Activated naive CD8-positive, alpha-beta T cell treated with anti-CD3 and anti-CD28 coated beads for 36 hours (primary cell): ENCODE measurements at regions not wholly inside any gene's neighbourhood (a gene's known extent, or its start where the extent isn't known, plus 50 kb on each side); places are given as distances from the start of the nearest gene placed in this dataset.

Source experiments
- DNase-seq: peaks from one replicate; pipeline ENCODE4 v3.0.0; 2021
- H3K27ac Mint-ChIP-seq: one replicate; pipeline ENCODE4 v1.8.0; 2022; ENCODE audit warnings: mild to moderate bottlenecking, moderate library complexity, mixed read lengths
- H3K27me3 Mint-ChIP-seq: one replicate; pipeline ENCODE4 v1.8.0; 2022; ENCODE audit warnings: mild to moderate bottlenecking, mixed read lengths
- H3K36me3 Mint-ChIP-seq: one replicate; pipeline ENCODE4 v1.8.0; 2021; ENCODE audit warnings: mild to moderate bottlenecking, mixed read lengths
- H3K4me1 Mint-ChIP-seq: one replicate; pipeline ENCODE4 v1.8.0; 2021; ENCODE audit warnings: mixed read lengths
- H3K4me3 Mint-ChIP-seq: one replicate; pipeline ENCODE4 v1.8.0; 2022; ENCODE audit warnings: mild to moderate bottlenecking, moderate library complexity, mixed read lengths
- H3K9me3 Mint-ChIP-seq: one replicate; pipeline ENCODE4 v1.8.0; 2022; ENCODE audit warnings: mixed read lengths

DNA sequence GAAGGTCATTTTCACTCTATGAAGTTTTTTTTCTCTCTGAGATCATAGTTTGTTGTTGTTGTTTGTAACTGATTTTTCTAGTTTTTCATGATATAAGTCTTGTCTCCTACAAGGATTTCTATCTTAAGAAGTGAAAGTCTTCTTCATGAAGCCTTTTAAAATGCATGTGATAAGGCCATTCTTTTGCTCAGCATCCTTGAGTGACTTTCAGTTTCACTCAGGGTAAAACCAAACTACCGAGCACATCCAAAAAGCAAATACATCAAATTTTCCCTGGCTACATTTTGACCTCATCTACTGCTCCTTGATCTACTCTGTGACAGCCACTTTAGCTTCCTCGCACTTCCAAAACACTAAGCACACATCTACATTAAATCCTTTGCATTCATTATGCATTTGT is 580.7 kb downstream of the KCTD8 start:
- Mint-ChIP-seq H3K4me1 (no peaks in the 10 kb centered on the region), H3K9me3 (peaks cover 11% of the 10 kb centered on the region), H3K27ac (no peak overlapping the region), H3K4me3 (no peak overlapping the region), H3K36me3 (no peaks in the 10 kb centered on the region), H3K27me3 (no peaks in the 10 kb centered on the region)
- DNase-seq = no peak

DNA sequence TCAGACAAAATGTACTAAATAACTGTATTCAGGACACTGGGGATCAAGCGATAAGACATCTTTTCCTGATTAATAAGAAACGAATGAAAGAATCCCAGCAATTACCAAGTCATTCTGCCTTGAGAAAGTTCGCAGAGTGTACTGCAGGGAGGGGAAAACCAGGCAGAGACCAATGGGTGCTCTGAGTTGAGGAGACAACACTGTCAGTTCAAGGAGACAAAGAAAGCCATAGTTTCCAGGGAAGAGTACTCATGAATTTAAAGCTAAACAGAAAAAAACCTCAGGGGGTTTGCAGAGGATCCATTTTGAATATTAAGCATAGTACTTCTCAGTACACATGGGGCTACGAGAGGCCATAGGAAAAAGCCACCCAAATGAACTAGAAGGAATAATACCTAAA is 573.0 kb downstream of the KCTD8 start:
- H3K9me3 Mint-ChIP-seq = peaks cover 11% of the 10 kb centered on the region
- no peaks in the 10 kb centered on the region for H3K4me1 Mint-ChIP-seq
- no peaks in the 10 kb centered on the region for H3K36me3 Mint-ChIP-seq
- no peaks in the 10 kb centered on the region for H3K27me3 Mint-ChIP-seq
- no peak for DNase-seq
- no peak overlapping the region for H3K27ac Mint-ChIP-seq
- H3K4me3 Mint-ChIP-seq = no peak overlapping the region

DNA sequence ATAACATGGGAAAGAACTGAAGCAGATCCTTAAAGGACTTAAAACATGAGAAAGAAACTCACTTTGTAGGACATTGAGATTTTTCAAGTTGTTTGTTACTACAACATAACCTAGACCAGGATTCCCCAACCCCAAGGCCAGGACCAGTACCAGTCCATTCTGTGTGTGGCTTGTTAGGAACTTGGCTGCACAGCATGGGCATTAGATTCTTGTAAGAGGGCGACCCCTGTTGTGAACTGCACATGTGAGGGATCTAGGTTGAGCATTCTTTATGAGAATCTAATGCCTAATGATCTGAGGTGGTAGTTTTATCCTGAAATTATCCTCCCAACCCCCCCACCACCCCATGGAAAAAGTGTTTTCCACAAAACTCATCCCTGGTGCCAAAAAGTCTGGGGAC is 566.1 kb downstream of the KCTD8 start:
- Mint-ChIP-seq H3K27ac (no peak overlapping the region), H3K36me3 (no peaks in the 10 kb centered on the region), H3K4me3 (no peak overlapping the region), H3K4me1 (no peaks in the 10 kb centered on the region), H3K27me3 (no peaks in the 10 kb centered on the region), H3K9me3 (peaks cover 3% of the 10 kb centered on the region)
- DNase-seq = no peak

DNA sequence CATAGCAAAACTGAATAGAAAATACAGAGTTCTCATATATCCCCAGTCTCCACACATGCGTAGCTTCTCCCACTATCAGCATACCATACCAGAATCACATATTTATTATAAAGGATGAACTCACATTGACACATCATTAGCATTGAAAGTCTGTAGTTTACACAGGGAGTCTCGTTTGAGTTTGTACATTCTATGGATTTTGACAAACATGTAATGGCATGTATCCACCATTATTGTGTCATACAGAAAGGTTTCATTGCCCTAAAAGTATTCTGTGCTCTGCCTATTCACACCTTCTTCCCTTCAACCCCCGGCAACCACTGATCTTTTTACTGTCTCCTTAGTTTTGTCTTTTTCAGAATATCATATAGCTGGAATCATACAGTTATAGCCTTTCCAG is 562.4 kb downstream of the KCTD8 start:
- Mint-ChIP-seq H3K36me3 (no peaks in the 10 kb centered on the region), H3K27ac (no peak overlapping the region), H3K4me3 (no peak overlapping the region), H3K27me3 (no peaks in the 10 kb centered on the region), H3K9me3 (no peaks in the 10 kb centered on the region), H3K4me1 (no peaks in the 10 kb centered on the region)
- DNase-seq = no peak

GRCh38 chr4:43898836-43899235 is 549.8 kb downstream of the KCTD8 start:
- no peaks in the 10 kb centered on the region for H3K36me3 Mint-ChIP-seq
- no peak overlapping the region for H3K27ac Mint-ChIP-seq

DNA sequence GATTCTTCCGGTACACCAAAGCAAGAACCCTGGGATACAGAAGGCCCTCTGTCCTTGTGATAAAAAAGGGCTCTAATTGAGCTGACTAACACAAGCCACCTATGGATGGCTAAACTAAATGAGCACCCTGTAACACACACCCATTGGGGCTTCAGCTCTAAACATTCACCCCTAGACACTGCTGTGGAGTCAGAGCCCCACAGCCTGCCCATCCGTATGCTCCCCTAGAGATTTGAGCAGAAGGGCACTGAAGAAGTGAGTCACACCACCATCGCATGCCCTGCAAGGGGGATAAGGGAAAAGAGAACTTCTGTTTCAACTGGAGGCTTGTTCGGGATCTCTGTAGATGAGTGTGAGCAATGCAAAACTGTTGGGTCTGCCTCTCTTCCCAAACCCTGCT is 545.2 kb downstream of the KCTD8 start:
- DNase-seq = no peak
- H3K4me3 Mint-ChIP-seq = no peak overlapping the region
- no peak overlapping the region for H3K27ac Mint-ChIP-seq
- H3K27me3 Mint-ChIP-seq = no peaks in the 10 kb centered on the region
- no peaks in the 10 kb centered on the region for H3K36me3 Mint-ChIP-seq
- H3K9me3 Mint-ChIP-seq = peaks cover 1% of the 10 kb centered on the region
- no peaks in the 10 kb centered on the region for H3K4me1 Mint-ChIP-seq

More at GRCh38 chr4:43898836-43899235, 549.8 kb downstream of the KCTD8 start:
- Mint-ChIP-seq H3K4me3 (no peak overlapping the region), H3K4me1 (no peaks in the 10 kb centered on the region), H3K27me3 (no peaks in the 10 kb centered on the region), H3K9me3 (peaks cover 5% of the 10 kb centered on the region)
- no peak for DNase-seq

- DNase-seq = no peak
- H3K36me3 Mint-ChIP-seq = no peaks in the 10 kb centered on the region
- no peak overlapping the region for H3K27ac Mint-ChIP-seq
- H3K4me1 Mint-ChIP-seq = no peaks in the 10 kb centered on the region
- H3K9me3 Mint-ChIP-seq = peaks cover 19% of the 10 kb centered on the region
- no peaks in the 10 kb centered on the region for H3K27me3 Mint-ChIP-seq
- H3K4me3 Mint-ChIP-seq = no peak overlapping the region
Measured at GRCh38 chr4:43918377-43918776, 530.2 kb downstream of the KCTD8 start.

DNA sequence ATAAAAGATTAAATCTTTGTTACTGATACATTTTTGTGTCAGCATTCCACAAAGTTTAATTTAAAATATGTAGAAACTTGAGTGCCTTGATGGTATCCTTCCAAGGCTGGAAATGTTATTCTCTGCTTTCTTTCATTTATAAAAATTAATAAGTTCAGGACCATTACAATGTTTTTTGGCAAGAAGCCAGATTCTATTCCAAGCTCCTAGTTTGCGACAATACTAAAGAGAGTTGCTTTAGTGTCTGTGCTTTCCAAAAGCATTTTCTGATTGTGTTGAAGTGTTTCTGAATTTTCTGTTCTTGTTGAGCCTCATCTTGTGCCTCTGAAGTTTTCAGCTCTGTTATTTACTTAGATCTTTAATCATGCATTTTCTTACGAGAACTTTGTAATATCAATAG is 516.2 kb downstream of the KCTD8 start:
- Mint-ChIP-seq H3K4me3 (no peak overlapping the region), H3K36me3 (no peaks in the 10 kb centered on the region), H3K27me3 (no peaks in the 10 kb centered on the region), H3K27ac (no peak overlapping the region), H3K4me1 (no peaks in the 10 kb centered on the region), H3K9me3 (peaks cover 4% of the 10 kb centered on the region)
- DNase-seq = no peak

DNA sequence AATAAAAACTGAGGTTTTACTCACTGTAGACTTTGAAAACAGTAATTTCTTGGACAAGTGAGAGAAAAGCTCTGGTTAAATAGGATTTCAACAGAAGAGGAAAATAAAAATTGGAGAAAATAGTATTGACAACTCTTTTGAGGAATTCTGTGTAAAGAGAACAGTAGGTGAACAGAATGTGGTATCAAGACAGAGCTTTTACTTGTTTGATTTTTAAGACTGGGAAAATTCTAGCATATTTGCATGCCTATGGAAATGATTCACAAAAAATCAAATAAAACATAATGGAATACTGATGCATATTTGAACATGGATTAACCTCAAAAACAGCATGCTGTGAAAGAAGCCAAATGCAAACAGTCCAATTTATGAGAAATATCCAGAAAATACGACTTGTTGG is 504.6 kb downstream of the KCTD8 start:
- H3K27me3 Mint-ChIP-seq = no peaks in the 10 kb centered on the region
- H3K4me1 Mint-ChIP-seq = no peaks in the 10 kb centered on the region
- peaks cover 7% of the 10 kb centered on the region for H3K9me3 Mint-ChIP-seq
- H3K36me3 Mint-ChIP-seq = no peaks in the 10 kb centered on the region
- H3K27ac Mint-ChIP-seq = no peak overlapping the region
- no peak overlapping the region for H3K4me3 Mint-ChIP-seq
- DNase-seq = no peak

GRCh38 chr4:43959976-43960375 is 488.6 kb downstream of the KCTD8 start:
- Mint-ChIP-seq H3K27ac (no peak overlapping the region), H3K27me3 (no peaks in the 10 kb centered on the region), H3K4me1 (no peaks in the 10 kb centered on the region), H3K9me3 (peaks cover 2% of the 10 kb centered on the region), H3K36me3 (no peaks in the 10 kb centered on the region), H3K4me3 (no peak overlapping the region)
- no peak for DNase-seq

- H3K36me3 Mint-ChIP-seq = no peaks in the 10 kb centered on the region
- DNase-seq = no peak
- no peak overlapping the region for H3K4me3 Mint-ChIP-seq
- peaks cover 1% of the 10 kb centered on the region for H3K9me3 Mint-ChIP-seq
- no peaks in the 10 kb centered on the region for H3K4me1 Mint-ChIP-seq
- H3K27ac Mint-ChIP-seq = no peak overlapping the region
- H3K27me3 Mint-ChIP-seq = no peaks in the 10 kb centered on the region
Measured at GRCh38 chr4:43968011-43968410, 480.6 kb downstream of the KCTD8 start.

DNA sequence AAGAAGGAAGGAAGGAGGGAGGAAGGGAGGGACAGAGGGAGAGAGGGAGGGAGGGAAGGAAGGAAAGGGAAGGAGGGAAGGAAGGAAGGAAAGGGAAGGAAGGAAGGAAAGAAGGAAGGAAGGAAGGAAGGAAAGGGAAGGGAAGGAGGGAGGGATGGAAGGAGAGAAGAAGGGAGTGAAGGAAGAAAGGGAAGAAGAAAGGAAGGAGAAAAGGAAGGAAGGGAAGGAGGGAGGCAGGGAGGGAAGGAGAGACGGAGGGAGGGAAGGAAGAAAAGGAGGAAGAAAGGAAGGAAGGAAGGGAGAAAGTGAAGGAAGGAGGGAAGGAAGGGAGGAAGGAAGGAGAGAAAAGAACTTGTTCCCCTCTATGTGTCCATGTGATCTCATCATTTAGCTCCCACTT is 465.0 kb downstream of the KCTD8 start:
- no peaks in the 10 kb centered on the region for H3K27me3 Mint-ChIP-seq
- no peaks in the 10 kb centered on the region for H3K4me1 Mint-ChIP-seq
- H3K4me3 Mint-ChIP-seq = no peak overlapping the region
- H3K36me3 Mint-ChIP-seq = no peaks in the 10 kb centered on the region
- no peaks in the 10 kb centered on the region for H3K9me3 Mint-ChIP-seq
- DNase-seq = no peak
- H3K27ac Mint-ChIP-seq = no peak overlapping the region

- Mint-ChIP-seq H3K4me1 (no peaks in the 10 kb centered on the region), H3K27ac (no peak overlapping the region), H3K27me3 (no peaks in the 10 kb centered on the region), H3K4me3 (no peak overlapping the region), H3K36me3 (no peaks in the 10 kb centered on the region), H3K9me3 (no peaks in the 10 kb centered on the region)
- DNase-seq = no peak
Measured at GRCh38 chr4:43987331-43987944, 461.2 kb downstream of the KCTD8 start.

GRCh38 chr4:43990551-43990950 is 458.1 kb downstream of the KCTD8 start:
- H3K9me3 Mint-ChIP-seq = no peaks in the 10 kb centered on the region

GRCh38 chr4:43990963-43991362 is 457.6 kb downstream of the KCTD8 start:
- no peak overlapping the region for H3K4me3 Mint-ChIP-seq
- no peaks in the 10 kb centered on the region for H3K9me3 Mint-ChIP-seq
- no peaks in the 10 kb centered on the region for H3K27me3 Mint-ChIP-seq
- no peaks in the 10 kb centered on the region for H3K4me1 Mint-ChIP-seq
- DNase-seq = no peak
- H3K36me3 Mint-ChIP-seq = no peaks in the 10 kb centered on the region
- H3K27ac Mint-ChIP-seq = no peak overlapping the region

More at GRCh38 chr4:43990551-43990950, 458.1 kb downstream of the KCTD8 start:
- H3K36me3 Mint-ChIP-seq = no peaks in the 10 kb centered on the region
- H3K4me3 Mint-ChIP-seq = no peak overlapping the region
- H3K4me1 Mint-ChIP-seq = no peaks in the 10 kb centered on the region
- no peak overlapping the region for H3K27ac Mint-ChIP-seq
- no peaks in the 10 kb centered on the region for H3K27me3 Mint-ChIP-seq
- no peak for DNase-seq

- no peak for DNase-seq
- Mint-ChIP-seq H3K27ac (no peak overlapping the region), H3K4me3 (no peak overlapping the region), H3K9me3 (peaks cover 1% of the 10 kb centered on the region), H3K27me3 (no peaks in the 10 kb centered on the region), H3K4me1 (no peaks in the 10 kb centered on the region), H3K36me3 (no peaks in the 10 kb centered on the region)
Measured at GRCh38 chr4:43992552-43992951, 456.1 kb downstream of the KCTD8 start.
